SH-SY5Y (cell line): ENCODE measurements at regions not wholly inside any gene's neighbourhood (a gene's known extent, or its start where the extent isn't known, plus 50 kb on each side); places are given as distances from the start of the nearest gene placed in this dataset.

Experiments used
- GATA2 ChIP-seq: IDR thresholded peaks from 2 replicates; pipeline ENCODE4 v1.6.1; 2011; ENCODE audit warnings: mild to moderate bottlenecking, low read depth, low read length
- GATA3 ChIP-seq: IDR thresholded peaks from 2 replicates; pipeline ENCODE4 v1.6.1; 2011; ENCODE audit warnings: low read depth, mild to moderate bottlenecking, low read length, moderate library complexity

DNA sequence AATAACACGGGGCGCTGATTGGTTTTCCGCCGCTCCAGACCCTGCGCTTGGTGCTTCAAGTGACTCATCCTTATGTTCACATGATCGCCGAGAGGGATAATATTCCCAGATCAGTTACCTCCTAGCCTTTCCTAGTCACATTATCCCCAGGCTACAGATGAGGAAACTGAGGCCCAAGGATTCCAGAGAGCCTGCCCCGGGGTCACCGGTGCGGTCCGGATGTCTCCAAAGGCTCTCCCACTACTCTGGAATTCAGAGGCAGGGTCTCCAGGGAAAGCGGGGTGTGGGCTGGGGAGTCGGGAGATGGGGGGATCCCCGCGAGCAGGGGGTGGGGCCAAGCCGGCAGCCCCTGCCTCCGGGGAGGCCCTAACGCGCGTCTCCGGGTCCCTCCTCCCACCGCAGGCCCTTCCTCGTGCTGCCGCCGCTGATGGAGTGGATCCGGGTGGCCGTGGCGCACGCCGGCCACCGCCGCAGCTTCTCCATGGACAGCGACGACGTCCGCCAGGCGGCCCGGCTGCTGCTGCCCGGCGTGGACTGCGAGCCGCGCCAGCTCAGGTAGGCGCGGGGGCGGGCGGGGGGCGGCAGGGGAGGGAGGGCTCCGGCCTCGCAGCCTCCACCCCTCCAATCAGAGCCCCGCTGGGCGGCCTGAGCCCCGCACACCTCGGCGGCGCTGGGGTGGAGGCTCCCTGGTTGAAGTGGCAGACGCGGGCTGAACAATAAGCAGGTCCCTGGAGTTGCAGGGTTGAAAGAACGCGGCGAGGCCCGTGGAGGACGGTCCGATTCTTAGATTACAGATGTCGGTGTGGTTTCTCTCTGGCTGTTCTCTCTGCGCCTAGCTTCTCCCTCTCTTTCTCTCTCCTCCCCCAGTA lies 104.6 kb upstream of the PWP1 start:
- no peak for TF ChIP-seq GATA2
- TF ChIP-seq GATA3, result no peak

- no peak for TF ChIP-seq GATA2
- no peak for TF ChIP-seq GATA3
These were observed 104.0 kb upstream of the PWP1 start for GRCh38 chr12:107581619-107582015.

DNA sequence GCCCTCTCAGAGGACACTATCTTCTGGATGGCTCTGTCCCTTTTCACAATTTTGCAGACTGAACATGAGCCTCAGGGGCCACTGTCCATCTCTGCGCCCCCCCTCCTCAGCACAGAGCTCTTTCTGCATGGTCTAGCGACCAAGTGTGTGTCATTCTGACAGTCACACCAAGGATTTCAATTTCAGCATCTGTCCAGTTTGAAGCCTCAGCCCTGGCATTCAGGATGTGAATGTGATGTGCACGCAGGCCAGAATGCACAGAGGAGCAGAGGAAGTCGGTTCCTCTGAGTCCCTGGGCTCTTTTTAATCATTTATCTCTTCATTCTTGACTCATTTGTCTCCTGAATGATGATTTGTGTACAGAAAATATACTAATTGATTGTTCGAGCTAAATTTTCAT lies 102.0 kb upstream of the PWP1 start:
- no peak for TF ChIP-seq GATA3
- no peak for TF ChIP-seq GATA2

GRCh38 chr12:107584563-107584962 lies 101.0 kb upstream of the PWP1 start:
- TF ChIP-seq GATA3 (no peak), GATA2 (no peak)

DNA sequence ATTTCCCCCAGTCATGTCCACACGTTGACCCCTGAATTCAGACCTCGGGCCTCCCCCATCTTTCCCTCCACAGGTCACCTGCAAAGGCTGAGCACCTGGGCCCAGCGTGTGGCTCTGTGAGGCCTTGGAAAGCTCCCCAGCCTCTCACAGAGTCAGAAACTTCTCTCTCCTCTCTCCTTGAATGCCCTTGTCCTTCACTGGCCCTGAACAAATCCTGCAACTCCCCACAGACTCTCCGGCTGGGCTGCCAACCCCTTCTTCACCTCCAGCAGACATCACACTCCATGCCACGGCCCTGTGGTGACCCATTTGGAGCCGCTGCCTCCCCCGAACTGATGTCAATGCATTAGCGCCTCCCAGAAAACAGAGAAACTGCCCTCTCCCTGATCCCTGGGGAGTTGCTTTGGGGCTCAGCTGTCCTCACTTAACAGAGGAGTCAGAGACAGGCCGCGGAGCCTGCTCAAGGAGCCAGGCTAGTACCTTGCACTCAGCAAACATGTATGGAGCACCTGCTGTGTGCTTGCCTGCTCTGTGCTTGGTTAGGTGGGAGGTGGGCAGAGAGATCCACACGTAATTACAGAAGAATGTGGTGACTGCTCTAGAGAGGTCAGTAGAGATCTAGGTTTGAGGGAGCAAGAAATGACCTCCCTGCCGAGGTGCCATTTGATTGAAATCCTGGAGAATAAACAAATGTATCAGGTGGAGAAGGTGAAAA lies 99.2 kb upstream of the PWP1 start:
- TF ChIP-seq GATA3 (no peak), GATA2 (no peak)

DNA sequence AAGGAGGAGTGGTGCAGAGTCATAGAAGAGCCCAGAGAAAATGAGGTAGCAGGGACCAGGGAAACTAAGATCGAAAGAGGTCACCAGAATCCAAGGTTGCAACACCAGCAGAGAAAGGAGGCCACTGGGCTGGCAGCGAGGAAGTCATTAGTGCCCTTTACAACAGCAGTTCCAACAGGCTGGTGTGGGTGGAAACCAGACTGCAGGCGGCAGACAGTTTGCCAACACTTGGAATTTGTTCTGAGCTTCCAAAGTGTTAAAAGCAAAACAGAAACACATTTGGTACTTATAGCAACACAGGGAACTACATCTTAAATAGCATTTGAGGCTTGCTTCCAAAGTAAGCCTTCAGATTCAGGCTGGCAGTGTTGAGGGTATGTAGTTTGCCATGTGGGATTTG lies 95.2 kb upstream of the PWP1 start:
- TF ChIP-seq GATA2, result no peak
- no peak for TF ChIP-seq GATA3

DNA sequence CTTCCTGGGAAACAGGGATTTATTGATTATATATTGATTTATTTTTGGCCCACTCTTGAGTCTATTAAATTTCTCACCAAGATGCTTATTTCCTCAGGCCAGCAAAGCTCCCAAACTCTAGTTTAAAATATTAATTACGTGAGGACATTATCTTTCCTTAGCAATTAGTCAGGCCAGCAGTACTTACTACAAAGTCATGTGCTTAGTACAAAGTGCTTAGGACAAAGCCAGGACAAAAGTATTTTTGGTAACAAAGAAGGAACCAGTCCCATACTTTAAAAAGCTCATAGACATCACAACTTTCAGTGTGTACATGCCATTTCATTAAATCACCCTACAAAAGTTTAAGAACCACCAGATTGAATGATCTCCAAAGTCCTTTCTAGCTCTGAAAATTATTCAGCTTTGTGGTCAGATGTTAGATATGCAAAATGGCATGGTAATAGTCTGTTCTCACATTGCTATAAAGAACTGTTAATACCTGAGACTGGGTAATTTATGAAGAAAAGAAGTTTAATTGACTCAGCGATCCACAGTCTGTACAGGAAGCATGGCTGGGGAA lies 94.7 kb upstream of the PWP1 start:
- no peak for TF ChIP-seq GATA2
- TF ChIP-seq GATA3, result no peak

- TF ChIP-seq GATA3 (no peak), GATA2 (no peak)
These were observed 91.8 kb upstream of the PWP1 start for GRCh38 chr12:107593713-107594381.

- TF ChIP-seq GATA2 (no peak), GATA3 (no peak)
These were observed 90.6 kb upstream of the PWP1 start for GRCh38 chr12:107594995-107595394.

DNA sequence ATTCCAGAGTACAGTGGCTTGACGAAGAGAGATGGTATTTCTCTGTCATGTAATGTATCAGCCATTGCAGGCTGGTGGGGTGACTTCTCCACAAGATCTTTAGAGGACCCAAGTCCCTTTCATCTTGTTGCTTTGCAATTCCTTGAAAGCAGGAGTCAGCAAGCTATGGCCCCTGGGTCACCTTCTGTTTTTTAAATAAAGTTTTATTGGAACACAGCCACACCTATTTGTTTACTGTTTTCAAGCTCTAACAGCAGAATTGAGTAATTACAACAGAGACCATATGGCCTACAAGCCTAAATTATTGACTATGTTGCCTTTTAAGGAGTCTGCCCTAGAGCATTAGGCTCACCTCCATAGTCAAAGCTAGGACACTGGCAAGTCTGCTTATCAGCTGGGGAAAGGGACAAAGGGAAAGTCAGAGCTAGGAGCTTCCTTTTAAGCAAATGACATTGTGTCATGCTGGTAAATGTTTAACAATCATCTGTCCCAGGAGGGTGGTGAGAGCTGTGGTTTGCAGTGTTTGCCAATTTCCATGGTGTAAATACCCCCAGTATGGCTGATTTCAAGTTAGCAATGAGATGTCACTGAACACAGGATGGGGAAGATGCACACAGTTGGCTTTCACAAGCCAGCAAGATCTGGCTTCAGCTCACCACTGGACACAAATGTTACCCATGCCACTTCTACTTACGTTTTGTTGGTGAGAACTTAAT lies 87.7 kb upstream of the PWP1 start:
- TF ChIP-seq GATA2 (no peak), GATA3 (no peak)

- TF ChIP-seq GATA2 (no peak), GATA3 (no peak)
These were observed 86.7 kb upstream of the PWP1 start for GRCh38 chr12:107598906-107599305.

DNA sequence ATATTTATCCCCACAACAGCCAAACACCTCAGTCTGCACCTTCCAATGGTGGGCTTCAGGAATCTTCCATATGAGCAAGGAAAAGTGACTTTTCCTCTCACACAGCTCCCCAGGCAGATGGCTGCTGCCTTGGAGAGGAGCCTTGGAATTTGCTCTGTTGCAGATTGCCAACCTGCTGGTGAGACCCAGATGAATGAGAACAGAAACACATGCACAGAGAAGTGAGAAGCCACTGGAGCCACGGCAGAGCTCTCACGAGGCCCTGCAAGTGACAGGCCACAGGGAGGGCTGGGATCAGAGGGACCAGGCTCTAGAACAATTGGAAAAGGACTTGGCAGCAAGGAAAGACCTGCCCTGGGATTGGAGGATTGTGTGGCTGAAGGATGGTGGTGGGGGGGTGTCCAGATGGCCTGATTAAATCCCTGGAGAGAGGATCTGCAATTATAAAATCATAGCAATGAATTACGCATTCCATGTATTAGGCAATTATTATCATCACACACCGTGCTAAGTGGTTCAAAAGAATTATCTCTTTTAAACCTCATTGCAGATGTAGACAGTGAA lies 84.9 kb upstream of the PWP1 start:
- TF ChIP-seq GATA2, result no peak
- TF ChIP-seq GATA3, result no peak

DNA sequence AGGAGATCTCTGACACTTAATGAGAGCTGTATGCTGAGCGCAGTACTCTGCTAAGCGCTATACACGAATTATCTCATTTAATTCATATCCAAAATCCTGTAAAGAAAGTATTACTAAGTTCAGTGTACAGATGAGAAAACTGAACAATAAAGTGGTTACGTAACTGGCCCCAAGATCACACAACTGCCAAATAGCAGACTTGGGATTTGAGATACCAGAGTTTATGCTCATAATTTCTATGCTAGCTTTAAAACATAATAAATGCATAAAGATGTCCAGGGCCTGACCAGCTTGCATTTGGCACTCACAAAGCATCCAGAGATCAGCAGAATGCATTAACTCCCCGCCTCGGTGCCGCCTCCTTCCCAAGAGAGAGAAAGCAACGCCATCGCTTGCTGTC lies 83.2 kb upstream of the PWP1 start:
- TF ChIP-seq GATA3 (no peak), GATA2 (no peak)

GRCh38 chr12:107605293-107605692 lies 80.3 kb upstream of the PWP1 start:
- TF ChIP-seq GATA2 (no peak), GATA3 (no peak)
